SK-N-MC (cell line): ENCODE measurements at regions not wholly inside any gene's neighbourhood (a gene's known extent, or its start where the extent isn't known, plus 50 kb on each side); places are given as distances from the start of the nearest gene placed in this dataset.

Experiments
- DNase-seq: peaks from one replicate; pipeline ENCODE4 v3.0.0-alpha.2; 2011; ENCODE audit warnings: low read depth, low spot score
- H3K27ac ChIP-seq: fragments of 200-600 bp; sonication (generic); 2 replicates; pipeline ENCODE4 v1.5.1; 2016; ENCODE audit warnings: mixed run types
- H3K36me3 ChIP-seq: fragments of 200-600 bp; sonication (generic); 2 replicates; pipeline ENCODE4 v1.6.1; 2017; ENCODE audit warnings: antibody characterized with exemption, low read length, mixed read lengths; ENCODE audit not compliant: insufficient read depth
- H3K4me3 ChIP-seq: fragments of 200-600 bp; sonication (generic); 2 replicates; pipeline ENCODE4 v1.5.1; 2016
- H3K9ac ChIP-seq: fragments of 200-600 bp; sonication (generic); 2 replicates; pipeline ENCODE4 v1.8.0; 2017; ENCODE audit warnings: mixed run types, mixed read lengths; ENCODE audit not compliant: insufficient read length
- H3K9me3 ChIP-seq: fragments of 200-600 bp; sonication (generic); 2 replicates; pipeline ENCODE4 v1.6.1; 2017; ENCODE audit warnings: low read depth, mild to moderate bottlenecking, antibody characterized with exemption, low read length, moderate library complexity, mixed read lengths
- EZH2 ChIP-seq: fragments of 200-600 bp; sonication (generic); IDR thresholded peaks from one replicate; pipeline ENCODE4 v1.6.1; 2017; ENCODE audit warnings: antibody characterized with exemption
- FOXP2 ChIP-seq: optimal IDR thresholded peaks from 2 replicates; pipeline ENCODE3; 2011; ENCODE audit warnings: mild to moderate bottlenecking, moderate library complexity; ENCODE audit not compliant: insufficient read depth; ENCODE audit errors: extremely low read length, control extremely low read depth
- POLR2AphosphoS5 ChIP-seq: IDR thresholded peaks from 2 replicates; pipeline ENCODE4 v1.6.1; 2012; ENCODE audit warnings: mild to moderate bottlenecking, low read depth, low read length, borderline replicate concordance

GRCh38 chr4:74675673-74676279, 118.5 kb downstream of the BTC start:
- DNase-seq, result peak; percentile 24
- Histone ChIP-seq H3K27ac (no peak overlapping the region), H3K4me3 (no peak overlapping the region), H3K36me3 (no peaks in the 10 kb centered on the region), H3K9ac (no peak overlapping the region), H3K9me3 (no peaks in the 10 kb centered on the region)
- TF ChIP-seq POLR2AphosphoS5, result no peak
- TF ChIP-seq EZH2, result no peak
- no peak for TF ChIP-seq FOXP2

GRCh38 chr4:74682567-74683359, 111.6 kb downstream of the BTC start:
- no peak for TF ChIP-seq POLR2AphosphoS5
- TF ChIP-seq FOXP2, result no peak
- TF ChIP-seq EZH2, result no peak
- no peak overlapping the region for H3K4me3 ChIP-seq
- DNase-seq, result no peak
- no peak overlapping the region for H3K9ac ChIP-seq
- no peaks in the 10 kb centered on the region for H3K36me3 ChIP-seq
- no peaks in the 10 kb centered on the region for H3K9me3 ChIP-seq
- no peak overlapping the region for H3K27ac ChIP-seq

- no peak overlapping the region for H3K4me3 ChIP-seq
- no peak for DNase-seq
- no peaks in the 10 kb centered on the region for H3K36me3 ChIP-seq
- no peaks in the 10 kb centered on the region for H3K9me3 ChIP-seq
- no peak overlapping the region for H3K27ac ChIP-seq
- H3K9ac ChIP-seq, result no peak overlapping the region
- TF ChIP-seq EZH2 (no peak), POLR2AphosphoS5 (no peak), FOXP2 (no peak)
Measured at GRCh38 chr4:74692972-74693371, 101.4 kb downstream of the BTC start.
